A673 (cell line): ENCODE measurements at regions not wholly inside any gene's neighbourhood (a gene's known extent, or its start where the extent isn't known, plus 50 kb on each side); places are given as distances from the start of the nearest gene placed in this dataset.

Experiments
- EZH2 ChIP-seq: fragments of 200-600 bp; sonication (generic); IDR thresholded peaks from 2 replicates; pipeline ENCODE4 v1.6.1; 2017; ENCODE audit warnings: borderline replicate concordance, low read depth, mild to moderate bottlenecking, mixed read lengths, antibody characterized with exemption, low read length; ENCODE audit not compliant: poor library complexity, severe bottlenecking
- TF ChIP-seq, protein P1 (sequence below): fragments of 300-800, 200-600 bp; sonication (generic); conservative IDR thresholded peaks from 2 replicates; pipeline ENCODE4 v1.5.1; 2017; ENCODE audit warnings: low read depth, mild to moderate bottlenecking, antibody characterized with exemption, low read length, moderate library complexity, mixed read lengths

DNA sequence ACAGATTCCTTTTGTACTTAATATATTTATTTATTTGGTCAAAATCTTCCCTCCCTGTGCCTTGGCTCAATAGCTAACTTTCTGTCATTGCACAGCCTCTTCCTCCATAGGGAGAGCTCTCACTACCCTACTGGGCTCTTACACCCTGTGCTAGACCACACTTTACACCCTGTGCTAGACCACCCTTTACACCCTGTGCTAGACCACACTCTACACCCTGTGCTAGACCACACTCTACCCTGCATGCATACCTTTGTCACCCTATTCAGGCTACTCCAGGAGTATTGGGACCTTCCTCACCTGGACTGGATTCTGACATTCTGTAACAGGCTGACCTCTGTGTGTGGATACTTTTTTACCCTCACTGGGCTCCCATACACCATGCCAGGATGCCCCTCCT lies 298.5 kb upstream of the TPK1 start:
- TF ChIP-seq, protein P1, sequence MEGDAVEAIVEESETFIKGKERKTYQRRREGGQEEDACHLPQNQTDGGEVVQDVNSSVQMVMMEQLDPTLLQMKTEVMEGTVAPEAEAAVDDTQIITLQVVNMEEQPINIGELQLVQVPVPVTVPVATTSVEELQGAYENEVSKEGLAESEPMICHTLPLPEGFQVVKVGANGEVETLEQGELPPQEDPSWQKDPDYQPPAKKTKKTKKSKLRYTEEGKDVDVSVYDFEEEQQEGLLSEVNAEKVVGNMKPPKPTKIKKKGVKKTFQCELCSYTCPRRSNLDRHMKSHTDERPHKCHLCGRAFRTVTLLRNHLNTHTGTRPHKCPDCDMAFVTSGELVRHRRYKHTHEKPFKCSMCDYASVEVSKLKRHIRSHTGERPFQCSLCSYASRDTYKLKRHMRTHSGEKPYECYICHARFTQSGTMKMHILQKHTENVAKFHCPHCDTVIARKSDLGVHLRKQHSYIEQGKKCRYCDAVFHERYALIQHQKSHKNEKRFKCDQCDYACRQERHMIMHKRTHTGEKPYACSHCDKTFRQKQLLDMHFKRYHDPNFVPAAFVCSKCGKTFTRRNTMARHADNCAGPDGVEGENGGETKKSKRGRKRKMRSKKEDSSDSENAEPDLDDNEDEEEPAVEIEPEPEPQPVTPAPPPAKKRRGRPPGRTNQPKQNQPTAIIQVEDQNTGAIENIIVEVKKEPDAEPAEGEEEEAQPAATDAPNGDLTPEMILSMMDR = no peak
- no peak for TF ChIP-seq EZH2
